ENCODE measurements at regions not wholly inside any gene's neighbourhood (a gene's known extent, or its start where the extent isn't known, plus 50 kb on each side); places are given as distances from the start of the nearest gene placed in this dataset.

- WGBS, 2 donors = 47 to 80% methylated on average over 3 of the region's 3 CpGs
- intact Hi-C loops (cut with DNase I) = no loop called here
- Histone ChIP-seq H3K36me3 (no peaks in the 10 kb centered on the region), H3K9me3 (no peaks in the 10 kb centered on the region), H3K4me3 (replicated peaks in 1 of 3) (no peak overlapping the region), H3K4me1 (peaks cover 0 to 7% of the 10 kb centered on the region in 2 donors), H3K27ac (no peak overlapping the region), H3K27me3 (no peaks in the 10 kb centered on the region)
- peak; percentile 14 to 34 for DNase-seq
- TF ChIP-seq CTCF (IDR thresholded peaks at IDR 0.05) (no peak), POLR2A (IDR thresholded peaks at IDR 0.05) (no peak)
Measured at GRCh38 chr2:8510519-8510918, 171.3 kb upstream of the ID2 start.

- 100% methylated on average over 1 of the region's 1 CpG; no CpG with 5 or more reads in 1 of the 2 donors for WGBS, 2 donors
- intact Hi-C loops (cut with DNase I) = no loop called here
- no peak overlapping the region for H3K27ac ChIP-seq
- no peaks in the 10 kb centered on the region for H3K36me3 ChIP-seq
- H3K4me1 ChIP-seq = peaks cover 0 to 7% of the 10 kb centered on the region in 2 donors
- H3K4me3 ChIP-seq (replicated peaks in 1 of 3) = no peak overlapping the region
- H3K27me3 ChIP-seq = no peaks in the 10 kb centered on the region
- no peaks in the 10 kb centered on the region for H3K9me3 ChIP-seq
- DNase-seq = no peak
- TF ChIP-seq POLR2A (IDR thresholded peaks at IDR 0.05) (no peak), CTCF (IDR thresholded peaks at IDR 0.05) (no peak)
Measured at GRCh38 chr2:8511868-8512612, 169.8 kb upstream of the ID2 start.

DNA sequence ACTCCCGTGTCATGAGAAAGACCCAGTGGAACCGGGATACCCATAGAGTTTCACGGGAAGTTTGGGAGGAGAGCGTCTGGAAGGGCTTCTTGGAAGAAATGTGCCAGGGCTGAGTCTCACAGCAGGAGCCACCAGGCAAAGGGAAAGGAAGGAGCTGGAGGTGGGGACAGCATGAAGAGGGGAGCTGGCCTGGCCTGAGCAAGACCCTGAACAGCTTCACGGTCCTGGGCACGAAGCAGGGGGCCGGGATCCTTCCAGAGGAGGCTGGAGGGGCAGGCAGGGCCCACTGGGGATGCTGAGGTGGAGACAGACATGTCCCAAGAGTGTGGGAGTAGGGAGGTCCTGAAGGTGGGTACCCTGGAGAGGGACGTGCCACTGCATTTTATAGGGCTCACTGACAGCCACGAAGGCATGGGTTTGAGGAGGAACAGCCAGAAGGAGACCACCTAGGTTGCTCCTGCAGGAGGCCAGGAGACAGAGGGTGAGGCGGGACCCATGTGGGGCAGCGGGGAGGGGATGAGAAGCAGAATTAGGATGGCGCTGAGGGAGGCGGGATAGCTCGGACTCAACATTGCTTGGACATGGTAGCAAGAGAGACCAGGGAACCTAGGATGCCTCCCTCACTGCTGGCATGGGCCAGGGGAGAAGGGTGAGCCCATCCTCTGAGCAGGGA is 168.1 kb upstream of the ID2 start:
- Histone ChIP-seq H3K9me3 (no peaks in the 10 kb centered on the region), H3K27me3 (no peaks in the 10 kb centered on the region), H3K27ac (no peak overlapping the region), H3K4me3 (replicated peaks in 1 of 3) (no peak overlapping the region), H3K36me3 (no peaks in the 10 kb centered on the region), H3K4me1 (peaks cover 6 to 11% of the 10 kb centered on the region in 2 donors)
- intact Hi-C loops (cut with DNase I) = no loop called here
- TF ChIP-seq POLR2A (IDR thresholded peaks at IDR 0.05) (no peak), CTCF (IDR thresholded peaks at IDR 0.05) (no peak)
- DNase-seq = no peak
- WGBS, 2 donors = 96% methylated on average over 14 of the region's 14 CpGs

GRCh38 chr2:8514274-8514662 is 167.6 kb upstream of the ID2 start:
- intact Hi-C loops (cut with DNase I) = no loop called here
- H3K4me3 ChIP-seq (replicated peaks in 1 of 3) = no peak overlapping the region
- no peak overlapping the region for H3K27ac ChIP-seq
- H3K27me3 ChIP-seq = no peaks in the 10 kb centered on the region
- DNase-seq = no peak
- no peak for TF ChIP-seq POLR2A (IDR thresholded peaks at IDR 0.05)
- peaks cover 8 to 15% of the 10 kb centered on the region in 2 donors for H3K4me1 ChIP-seq
- H3K36me3 ChIP-seq = no peaks in the 10 kb centered on the region
- WGBS, 2 donors = 98 to 99% methylated on average over 4 of the region's 4 CpGs
- H3K9me3 ChIP-seq = no peaks in the 10 kb centered on the region

- intact Hi-C loops (cut with DNase I) = no loop called here
- no peak overlapping the region for H3K4me3 ChIP-seq (replicated peaks in 1 of 3)
- H3K27ac ChIP-seq = peak overlapping the region in 1 of 3 donors; percentile 8
- peak; percentile 18 to 32 for DNase-seq
- H3K9me3 ChIP-seq = no peaks in the 10 kb centered on the region
- TF ChIP-seq CTCF (IDR thresholded peaks at IDR 0.05) (no peak), POLR2A (IDR thresholded peaks at IDR 0.05) (no peak)
- no peaks in the 10 kb centered on the region for H3K36me3 ChIP-seq
- H3K4me1 ChIP-seq = peaks cover 13 to 22% of the 10 kb centered on the region in 2 donors
- H3K27me3 ChIP-seq = no peaks in the 10 kb centered on the region
- 71 to 74% methylated on average over 14 of the region's 14 CpGs for WGBS, 2 donors
Measured at GRCh38 chr2:8514796-8515758, 166.8 kb upstream of the ID2 start.
